OCI-LY3 (cell line): ENCODE measurements at regions not wholly inside any gene's neighbourhood (a gene's known extent, or its start where the extent isn't known, plus 50 kb on each side); places are given as distances from the start of the nearest gene placed in this dataset.

ENCODE experiments used
- EZH2phosphoT487 ChIP-seq: fragments of 200-600 bp; shearing (Covaris generic); IDR thresholded peaks from 2 replicates; pipeline ENCODE4 v1.6.1; 2018; ENCODE audit warnings: antibody characterized with exemption, mixed run types, low read depth
- TF ChIP-seq, protein P1 (sequence below): fragments of 200-600, 300-600 bp; sonication (generic); IDR thresholded peaks from 2 replicates; pipeline ENCODE4 v1.5.1; 2014; ENCODE audit warnings: antibody characterized with exemption, low read length, low read depth

DNA sequence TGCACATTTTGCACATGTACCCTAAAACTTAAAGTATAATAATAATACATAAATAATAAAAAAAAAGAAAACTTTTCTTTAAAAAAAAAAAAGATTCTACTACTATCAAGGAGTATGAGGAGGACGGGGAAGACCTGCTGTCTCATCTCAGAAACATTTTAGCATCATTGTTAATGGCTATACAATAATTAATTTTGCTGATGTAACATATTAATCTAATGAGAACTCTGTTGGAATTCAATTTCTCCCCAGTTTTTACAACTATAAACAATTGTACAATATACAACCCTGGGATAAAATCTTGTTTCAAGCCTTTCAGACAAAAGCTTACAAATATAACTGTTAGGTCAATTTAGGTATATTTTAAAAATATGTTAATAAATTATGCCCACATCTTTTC is 139.0 kb upstream of the GRIN3A start:
- TF ChIP-seq, protein P1, sequence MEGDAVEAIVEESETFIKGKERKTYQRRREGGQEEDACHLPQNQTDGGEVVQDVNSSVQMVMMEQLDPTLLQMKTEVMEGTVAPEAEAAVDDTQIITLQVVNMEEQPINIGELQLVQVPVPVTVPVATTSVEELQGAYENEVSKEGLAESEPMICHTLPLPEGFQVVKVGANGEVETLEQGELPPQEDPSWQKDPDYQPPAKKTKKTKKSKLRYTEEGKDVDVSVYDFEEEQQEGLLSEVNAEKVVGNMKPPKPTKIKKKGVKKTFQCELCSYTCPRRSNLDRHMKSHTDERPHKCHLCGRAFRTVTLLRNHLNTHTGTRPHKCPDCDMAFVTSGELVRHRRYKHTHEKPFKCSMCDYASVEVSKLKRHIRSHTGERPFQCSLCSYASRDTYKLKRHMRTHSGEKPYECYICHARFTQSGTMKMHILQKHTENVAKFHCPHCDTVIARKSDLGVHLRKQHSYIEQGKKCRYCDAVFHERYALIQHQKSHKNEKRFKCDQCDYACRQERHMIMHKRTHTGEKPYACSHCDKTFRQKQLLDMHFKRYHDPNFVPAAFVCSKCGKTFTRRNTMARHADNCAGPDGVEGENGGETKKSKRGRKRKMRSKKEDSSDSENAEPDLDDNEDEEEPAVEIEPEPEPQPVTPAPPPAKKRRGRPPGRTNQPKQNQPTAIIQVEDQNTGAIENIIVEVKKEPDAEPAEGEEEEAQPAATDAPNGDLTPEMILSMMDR: no peak
- TF ChIP-seq EZH2phosphoT487: no peak
